GM23338 (cell line): ENCODE measurements at regions not wholly inside any gene's neighbourhood (a gene's known extent, or its start where the extent isn't known, plus 50 kb on each side); places are given as distances from the start of the nearest gene placed in this dataset.

Experiments used
- ATAC-seq: fragments of 200-7000 bp; cut with Tn5 transposase; 3 replicates; pipeline ENCODE4 v1.9.1; 2020
- DNase-seq: peaks from one replicate; pipeline ENCODE4 v3.0.0-alpha.2; 2015; ENCODE audit warnings: low spot score
- H2AFZ ChIP-seq: fragments of 200-600 bp; sonication (generic); 2 replicates; pipeline ENCODE4 v1.8.0; 2016; ENCODE audit warnings: antibody characterized with exemption, mild to moderate bottlenecking, moderate library complexity
- H3F3A ChIP-seq: fragments of 200-600 bp; sonication (generic); replicated peaks from 2 replicates; pipeline ENCODE4 v1.8.0; 2017; ENCODE audit warnings: antibody characterized with exemption, mixed run types, low read depth
- H3K27ac ChIP-seq: fragments of 200-600 bp; sonication (generic); 2 replicates; pipeline ENCODE4 v1.6.1; 2016; ENCODE audit warnings: low read depth
- H3K27me3 ChIP-seq: fragments of 200-600 bp; sonication (generic); 2 replicates; pipeline ENCODE4 v1.8.0; 2016; ENCODE audit warnings: mild to moderate bottlenecking, mixed run types, moderate library complexity; ENCODE audit not compliant: insufficient read depth
- H3K36me3 ChIP-seq: fragments of 200-600 bp; sonication (generic); 2 replicates; pipeline ENCODE4 v1.8.0; 2016; ENCODE audit warnings: mild to moderate bottlenecking; ENCODE audit not compliant: insufficient read depth
- H3K4me1 ChIP-seq: fragments of 200-600 bp; sonication (generic); 2 replicates; pipeline ENCODE4 v1.8.0; 2016; ENCODE audit warnings: mild to moderate bottlenecking, moderate library complexity; ENCODE audit not compliant: insufficient read depth
- H3K4me2 ChIP-seq: fragments of 200-600 bp; sonication (generic); 2 replicates; pipeline ENCODE4 v1.7.1; 2017; ENCODE audit warnings: mixed run types
- H3K4me3 ChIP-seq: fragments of 200-600 bp; sonication (generic); 2 replicates; pipeline ENCODE4 v1.6.1; 2016; ENCODE audit warnings: mixed run types
- H3K79me2 ChIP-seq: fragments of 200-600 bp; sonication (generic); replicated peaks from 2 replicates; pipeline ENCODE4 v1.8.0; 2017; ENCODE audit warnings: mild to moderate bottlenecking; ENCODE audit not compliant: insufficient read depth
- H3K9me2 ChIP-seq: fragments of 200-600 bp; sonication (generic); 2 replicates; pipeline ENCODE4 v1.8.0; 2017; ENCODE audit not compliant: insufficient read depth
- H4K20me1 ChIP-seq: fragments of 200-600 bp; sonication (generic); replicated peaks from 2 replicates; pipeline ENCODE4 v1.8.0; 2017; ENCODE audit warnings: mild to moderate bottlenecking; ENCODE audit not compliant: insufficient read depth
- H3K27ac Mint-ChIP-seq: 2 replicates; pipeline ENCODE4 v1.8.0; 2020; ENCODE audit warnings: inconsistent platforms, mild to moderate bottlenecking, moderate library complexity, mixed read lengths
- H3K27me3 Mint-ChIP-seq: 3 replicates; pipeline ENCODE4 v1.8.0; 2022; ENCODE audit warnings: low read depth, mild to moderate bottlenecking, moderate library complexity, mixed read lengths, inconsistent platforms; ENCODE audit not compliant: insufficient read depth, poor library complexity
- H3K36me3 Mint-ChIP-seq: 3 replicates; pipeline ENCODE4 v1.8.0; 2021; ENCODE audit warnings: low read depth, mild to moderate bottlenecking, inconsistent platforms, moderate library complexity, mixed read lengths
- H3K4me1 Mint-ChIP-seq: 3 replicates; pipeline ENCODE4 v1.8.0; 2020; ENCODE audit warnings: mild to moderate bottlenecking, inconsistent platforms, mixed read lengths
- H3K4me3 Mint-ChIP-seq: 3 replicates; pipeline ENCODE4 v1.8.0; 2021; ENCODE audit warnings: moderate library complexity, mild to moderate bottlenecking, inconsistent platforms, mixed read lengths
- H3K9me3 Mint-ChIP-seq: 3 replicates; pipeline ENCODE4 v1.8.0; 2020; ENCODE audit warnings: moderate library complexity, mild to moderate bottlenecking, inconsistent platforms, mixed read lengths
- CREB1 ChIP-seq: fragments of 250-450 bp; sonication (Bioruptor Pico); IDR thresholded peaks from 2 replicates; pipeline ENCODE4 v1.5.0; 2020; ENCODE audit warnings: low read depth, mild to moderate bottlenecking, moderate library complexity
- CTCF ChIP-seq, 2 experiments: fragments of 200-600 bp in 1 of 2; sonication (generic) in 1 of 2; conservative IDR thresholded peaks; 2 replicates each; pipeline versions ENCODE4 v1.5.1 to v1.6.1; 2016 to 2017; ENCODE audit warnings: antibody characterized with exemption in 2 of 2, low read depth in 2 of 2, mild to moderate bottlenecking in 2 of 2, moderate library complexity in 1 of 2
- ETS1 ChIP-seq: IDR thresholded peaks from 2 replicates; pipeline ENCODE4 v1.6.1; 2016; ENCODE audit warnings: antibody characterized with exemption
- EZH2 ChIP-seq: fragments of 200-600 bp; sonication (generic); IDR thresholded peaks from one replicate; pipeline ENCODE4 v1.8.0; 2017; ENCODE audit warnings: antibody characterized with exemption, mild to moderate bottlenecking, low read depth; ENCODE audit not compliant: unreplicated experiment
- EZH2phosphoT487 ChIP-seq: fragments of 200-600 bp; sonication (generic); IDR thresholded peaks from one replicate; pipeline ENCODE4 v1.8.1; 2018; ENCODE audit warnings: antibody characterized with exemption; ENCODE audit not compliant: unreplicated experiment
- JUNB ChIP-seq: IDR thresholded peaks from one replicate; pipeline ENCODE4 v1.6.1; 2016; ENCODE audit warnings: antibody characterized with exemption; ENCODE audit not compliant: unreplicated experiment
- NANOG ChIP-seq: IDR thresholded peaks from 2 replicates; pipeline ENCODE4 v1.6.1; 2016; ENCODE audit warnings: antibody characterized with exemption, borderline replicate concordance
- POLR2AphosphoS5 ChIP-seq: IDR thresholded peaks from 2 replicates; pipeline ENCODE4 v1.6.1; 2016; ENCODE audit warnings: antibody characterized with exemption, low read depth
- REST ChIP-seq: IDR thresholded peaks from one replicate; pipeline ENCODE4 v1.6.1; 2018; ENCODE audit warnings: antibody characterized with exemption; ENCODE audit not compliant: unreplicated experiment
- STAT1 ChIP-seq: IDR thresholded peaks from one replicate; pipeline ENCODE4 v1.6.1; 2016; ENCODE audit warnings: antibody characterized with exemption; ENCODE audit not compliant: unreplicated experiment
- ZNF114 ChIP-seq: fragments of 250-450 bp; sonication (Bioruptor Pico); IDR thresholded peaks from 2 replicates; pipeline ENCODE4 v1.5.0; 2020; ENCODE audit warnings: mild to moderate bottlenecking, moderate library complexity
- ZNF331 ChIP-seq: fragments of 250-450 bp; sonication (Bioruptor Pico); IDR thresholded peaks from 2 replicates; pipeline ENCODE4 v1.5.0; 2020; ENCODE audit warnings: low read depth, mild to moderate bottlenecking, moderate library complexity

- no peak for TF ChIP-seq EZH2
- no peak for TF ChIP-seq NANOG
- TF ChIP-seq POLR2AphosphoS5, result no peak
- TF ChIP-seq REST, result no peak
- no peak for TF ChIP-seq ZNF331 (CRISPR knock-in tag)
- no peak for TF ChIP-seq CTCF (conservative IDR thresholded peaks at IDR 0.05; ENCODE audit: low read depth in 2 of 2)
- no peak for TF ChIP-seq ZNF114 (CRISPR knock-in tag)
Measured at GRCh38 chr10:131769571-131770410, 131.0 kb upstream of the PPP2R2D start (continued).

- no peak overlapping the region for H2AFZ ChIP-seq
- no peak overlapping the region for H3K4me3 Mint-ChIP-seq
- no peak overlapping the region for H3K4me2 ChIP-seq
- H3K4me1 ChIP-seq, result no peaks in the 10 kb centered on the region
- no peaks in the 10 kb centered on the region for H3K27me3 ChIP-seq
- H3K27me3 Mint-ChIP-seq, result peaks cover 12% of the 10 kb centered on the region
- peaks cover 15% of the 10 kb centered on the region for H3K9me3 Mint-ChIP-seq
- H3F3A ChIP-seq, result no peaks in the 10 kb centered on the region
- peaks cover 5% of the 10 kb centered on the region; the same call in 1 of the 2 replicates for H3K9me2 ChIP-seq
- no peak for DNase-seq
- H3K36me3 Mint-ChIP-seq, result peaks cover 10% of the 10 kb centered on the region; the same call in 2 of the 3 replicates
- no peaks in the 10 kb centered on the region for H3K79me2 ChIP-seq
- no peaks in the 10 kb centered on the region for H4K20me1 ChIP-seq
- H3K27ac ChIP-seq, result no peak overlapping the region
- peaks cover 14% of the 10 kb centered on the region for H3K4me1 Mint-ChIP-seq
- no peak overlapping the region for H3K27ac Mint-ChIP-seq
- no peaks in the 10 kb centered on the region for H3K36me3 ChIP-seq
- H3K4me3 ChIP-seq, result no peak overlapping the region
- peak; percentile 16; the same call in 1 of the 3 replicates for ATAC-seq
- no peak for TF ChIP-seq ZNF331 (CRISPR knock-in tag)
- TF ChIP-seq REST, result no peak
- TF ChIP-seq NANOG, result no peak
- TF ChIP-seq EZH2phosphoT487, result no peak
- no peak for TF ChIP-seq JUNB
- TF ChIP-seq CTCF (conservative IDR thresholded peaks at IDR 0.05; ENCODE audit: low read depth in 2 of 2), result no peak
- TF ChIP-seq POLR2AphosphoS5, result no peak
- no peak for TF ChIP-seq CREB1 (CRISPR knock-in tag)
- TF ChIP-seq EZH2, result no peak
- TF ChIP-seq ETS1, result no peak
- TF ChIP-seq ZNF114 (CRISPR knock-in tag), result no peak
- no peak for TF ChIP-seq STAT1
Measured at GRCh38 chr10:131770946-131771633, 129.7 kb upstream of the PPP2R2D start.
